IPS-18a (cell line): ENCODE measurements at regions not wholly inside any gene's neighbourhood (a gene's known extent, or its start where the extent isn't known, plus 50 kb on each side); places are given as distances from the start of the nearest gene placed in this dataset.

Source experiments
- H3K27ac ChIP-seq: one replicate; pipeline ENCODE4 v1.5.1; 2013; ENCODE audit warnings: low read length
- H3K27me3 ChIP-seq: one replicate; pipeline ENCODE4 v1.6.1; 2013; ENCODE audit warnings: mild to moderate bottlenecking, low read length; ENCODE audit not compliant: control insufficient read depth, insufficient read depth
- H3K36me3 ChIP-seq: one replicate; pipeline ENCODE4 v1.6.1; 2013; ENCODE audit warnings: low read depth, low read length; ENCODE audit not compliant: control insufficient read depth
- H3K4me1 ChIP-seq: one replicate; pipeline ENCODE4 v1.6.1; 2013; ENCODE audit warnings: low read depth, low read length; ENCODE audit not compliant: control insufficient read depth
- H3K4me3 ChIP-seq: one replicate; pipeline ENCODE4 v1.5.1; 2013; ENCODE audit warnings: low read length
- H3K9ac ChIP-seq: one replicate; pipeline ENCODE4 v1.6.1; 2013; ENCODE audit warnings: mild to moderate bottlenecking, low read length, moderate library complexity
- H3K9me3 ChIP-seq: one replicate; pipeline ENCODE4 v1.6.1; 2013; ENCODE audit warnings: low read depth, low read length; ENCODE audit not compliant: control insufficient read depth

DNA sequence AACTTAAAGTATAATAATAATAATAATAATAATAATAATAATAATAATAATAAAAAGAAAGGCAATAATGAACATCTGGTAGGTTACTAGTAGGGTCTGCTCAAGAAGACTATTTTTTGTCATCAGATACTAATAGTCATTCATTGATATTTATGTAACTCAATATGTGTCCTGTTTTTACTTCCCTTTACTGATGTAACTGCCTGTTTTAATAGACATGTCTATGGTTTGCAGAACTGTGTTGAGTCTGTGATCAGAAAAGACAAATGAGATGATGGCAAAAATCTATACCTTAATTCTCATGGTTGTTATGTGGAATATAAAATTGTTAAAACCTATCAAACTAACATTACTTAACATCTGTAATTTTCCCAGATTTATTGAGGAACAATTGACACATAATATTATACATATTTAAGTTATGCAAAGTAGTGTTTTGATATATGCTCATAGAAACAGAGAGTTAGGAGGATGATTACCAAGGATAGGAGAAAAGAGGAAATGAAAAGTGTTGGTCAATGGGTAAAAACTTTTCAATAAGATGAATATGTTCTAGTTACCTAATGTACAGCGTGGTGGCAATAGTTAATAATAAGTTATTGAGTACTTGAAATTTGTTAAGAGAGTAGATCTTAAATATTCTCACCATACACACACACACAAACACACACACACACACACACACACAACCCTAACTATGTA lies 699.4 kb downstream of the ZPLD1 start:
- Histone ChIP-seq H3K27ac (no peak overlapping the region), H3K36me3 (no peaks in the 10 kb centered on the region), H3K4me1 (no peaks in the 10 kb centered on the region), H3K4me3 (no peak overlapping the region), H3K9me3 (no peaks in the 10 kb centered on the region), H3K9ac (no peak overlapping the region), H3K27me3 (no peaks in the 10 kb centered on the region)

DNA sequence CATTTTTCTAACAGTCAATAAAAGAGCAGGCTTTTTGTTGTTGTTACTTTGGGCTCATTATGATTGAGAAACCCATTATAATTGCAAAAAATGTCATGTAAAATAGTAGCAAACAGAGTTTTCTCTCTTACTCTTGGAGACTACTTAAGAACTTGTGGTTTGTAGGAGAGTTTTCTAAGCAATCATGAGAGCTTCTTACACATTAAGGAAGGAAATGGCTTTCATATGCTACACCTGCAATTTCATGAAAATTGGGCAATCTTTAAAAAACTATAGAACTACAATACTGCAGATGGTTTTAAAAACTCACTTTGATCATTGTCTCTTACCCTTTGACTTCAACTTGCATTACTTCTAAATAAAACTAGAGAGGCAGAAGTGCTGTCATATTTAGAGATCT lies 701.8 kb downstream of the ZPLD1 start:
- no peak overlapping the region for H3K4me3 ChIP-seq
- no peaks in the 10 kb centered on the region for H3K27me3 ChIP-seq
- peaks cover 7% of the 10 kb centered on the region for H3K4me1 ChIP-seq
- H3K9me3 ChIP-seq = no peaks in the 10 kb centered on the region
- H3K36me3 ChIP-seq = no peaks in the 10 kb centered on the region
- no peak overlapping the region for H3K9ac ChIP-seq
- no peak overlapping the region for H3K27ac ChIP-seq

DNA sequence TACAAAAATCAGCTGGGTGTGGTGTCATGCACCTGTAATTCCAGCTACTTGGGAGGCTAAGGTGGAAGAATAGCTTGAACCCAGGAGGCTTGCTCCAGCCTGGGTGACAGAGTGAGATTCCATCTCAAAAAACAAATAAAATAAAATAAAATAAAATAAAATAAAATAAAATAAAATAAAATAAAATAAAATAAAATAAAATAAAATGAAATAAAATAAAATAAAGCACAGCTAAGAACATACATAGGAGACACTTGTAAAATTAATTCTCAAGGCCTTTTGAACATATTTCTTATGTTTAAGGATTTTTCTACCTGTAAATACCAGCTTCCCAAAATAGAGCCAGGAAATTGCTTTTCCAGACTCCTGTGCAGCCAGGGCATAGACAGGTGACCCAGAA lies 703.0 kb downstream of the ZPLD1 start:
- H3K4me1 ChIP-seq = peaks cover 7% of the 10 kb centered on the region
- H3K9me3 ChIP-seq = no peaks in the 10 kb centered on the region
- H3K4me3 ChIP-seq = no peak overlapping the region
- no peak overlapping the region for H3K9ac ChIP-seq
- H3K27me3 ChIP-seq = no peaks in the 10 kb centered on the region
- H3K36me3 ChIP-seq = no peaks in the 10 kb centered on the region
- no peak overlapping the region for H3K27ac ChIP-seq

DNA sequence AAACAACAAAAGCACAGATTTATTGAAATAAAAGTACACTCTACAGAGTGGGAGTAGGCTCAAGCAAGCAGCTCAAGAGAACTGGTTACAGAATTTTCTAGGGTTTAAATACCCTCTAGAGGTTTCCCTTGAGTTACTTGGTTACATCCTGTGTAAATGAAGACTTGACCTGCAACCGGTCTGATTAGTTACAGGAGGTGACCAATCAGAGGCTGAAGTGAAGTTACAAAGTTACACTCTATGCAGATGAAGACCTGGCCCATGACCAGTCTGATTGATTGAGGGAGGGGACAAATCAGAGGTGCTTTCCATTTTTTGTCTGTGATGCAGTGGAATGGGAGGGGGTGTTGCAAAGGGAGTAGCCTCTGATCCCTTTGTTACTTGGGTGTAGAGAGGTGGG lies 723.4 kb downstream of the ZPLD1 start:
- Histone ChIP-seq H3K4me3 (no peak overlapping the region), H3K9me3 (no peaks in the 10 kb centered on the region), H3K4me1 (no peaks in the 10 kb centered on the region), H3K27me3 (no peaks in the 10 kb centered on the region), H3K27ac (no peak overlapping the region), H3K9ac (no peak overlapping the region), H3K36me3 (no peaks in the 10 kb centered on the region)

DNA sequence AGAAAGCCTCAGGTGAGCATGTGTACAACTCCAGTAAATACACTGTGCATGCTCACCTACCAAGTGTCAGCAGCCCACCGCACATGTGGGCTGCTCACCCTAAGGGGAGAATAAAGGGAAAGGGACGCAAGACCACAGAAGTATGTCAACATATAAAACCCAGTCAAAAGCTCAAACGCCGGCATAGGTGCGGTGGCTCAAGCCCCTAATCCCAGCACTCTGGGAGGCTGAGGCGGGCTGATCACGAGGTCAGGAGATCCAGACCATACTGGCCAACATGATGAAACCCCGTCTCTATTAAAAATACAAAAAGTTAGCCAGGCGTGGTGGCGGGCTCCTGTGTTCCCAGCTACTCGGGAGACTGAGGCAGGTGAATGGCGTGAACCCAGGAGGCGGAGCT lies 732.1 kb downstream of the ZPLD1 start:
- Histone ChIP-seq H3K9me3 (no peaks in the 10 kb centered on the region), H3K27ac (no peak overlapping the region), H3K4me1 (no peaks in the 10 kb centered on the region), H3K4me3 (no peak overlapping the region), H3K27me3 (no peaks in the 10 kb centered on the region), H3K36me3 (no peaks in the 10 kb centered on the region), H3K9ac (no peak overlapping the region)

DNA sequence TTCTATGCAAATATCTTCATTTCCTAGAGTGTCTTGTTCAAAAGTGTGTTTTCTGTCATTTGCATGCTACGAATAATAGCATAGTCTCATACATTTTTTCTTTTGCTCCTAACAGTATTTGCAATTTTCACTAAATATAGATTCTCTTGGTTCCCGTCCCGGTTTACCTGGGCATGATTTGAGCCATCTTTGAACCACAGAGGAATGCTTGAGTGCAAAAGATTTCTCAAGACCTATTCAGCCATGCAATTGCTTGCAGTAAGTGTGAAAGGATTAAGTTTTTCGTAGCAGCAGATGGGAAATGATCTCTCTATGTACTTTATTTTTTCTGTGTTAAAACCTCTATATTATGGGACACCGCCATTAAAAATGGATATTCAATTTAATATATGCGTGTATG lies 733.0 kb downstream of the ZPLD1 start:
- no peaks in the 10 kb centered on the region for H3K9me3 ChIP-seq
- H3K36me3 ChIP-seq = no peaks in the 10 kb centered on the region

DNA sequence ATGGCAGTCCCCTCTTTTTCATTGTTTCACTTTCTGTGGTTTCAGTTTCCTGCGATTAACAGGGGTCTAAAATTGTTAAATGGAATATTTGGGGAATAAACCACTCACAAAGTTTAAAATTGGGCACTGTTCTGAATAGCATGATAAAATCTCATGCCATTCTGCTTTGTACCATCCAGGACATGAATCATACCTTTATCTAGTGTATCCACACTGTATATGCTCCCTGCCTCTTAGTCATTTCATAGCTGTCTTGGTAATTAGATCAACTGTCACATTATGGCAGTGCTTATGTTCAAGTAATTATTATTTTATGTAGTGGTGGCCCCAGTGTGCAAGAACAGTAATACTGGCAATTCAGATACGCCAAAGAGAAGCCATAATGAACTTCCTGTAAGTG lies 734.5 kb downstream of the ZPLD1 start:
- no peak overlapping the region for H3K9ac ChIP-seq
- no peak overlapping the region for H3K27ac ChIP-seq
- no peaks in the 10 kb centered on the region for H3K9me3 ChIP-seq
- H3K4me3 ChIP-seq = no peak overlapping the region
- H3K36me3 ChIP-seq = no peaks in the 10 kb centered on the region
- no peaks in the 10 kb centered on the region for H3K27me3 ChIP-seq
- H3K4me1 ChIP-seq = no peaks in the 10 kb centered on the region

More for the DNA sequence above, 733.0 kb downstream of the ZPLD1 start:
- Histone ChIP-seq H3K27ac (no peak overlapping the region), H3K27me3 (no peaks in the 10 kb centered on the region), H3K9ac (no peak overlapping the region), H3K4me3 (no peak overlapping the region), H3K4me1 (no peaks in the 10 kb centered on the region)

DNA sequence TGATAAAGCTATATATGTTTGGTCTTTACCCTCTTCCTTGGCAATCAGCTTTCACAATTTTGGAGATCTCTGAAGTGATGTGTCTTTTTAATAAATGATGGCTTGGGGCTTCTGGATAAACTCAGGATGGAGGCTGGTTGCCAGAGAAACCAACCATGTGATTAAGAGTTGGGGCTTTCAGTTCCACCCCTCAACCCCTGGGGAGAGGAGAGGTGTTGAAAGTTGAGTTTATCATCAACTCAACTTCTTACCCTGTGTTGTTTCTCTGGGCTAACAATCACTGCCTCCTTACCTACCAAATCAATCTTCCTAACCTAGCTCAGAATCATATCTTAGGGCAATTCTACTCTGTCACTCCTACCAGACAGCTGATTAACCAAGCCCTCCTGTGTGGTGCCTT lies 735.8 kb downstream of the ZPLD1 start:
- Histone ChIP-seq H3K4me3 (no peak overlapping the region), H3K36me3 (no peaks in the 10 kb centered on the region), H3K4me1 (no peaks in the 10 kb centered on the region), H3K9ac (no peak overlapping the region), H3K27me3 (no peaks in the 10 kb centered on the region), H3K9me3 (no peaks in the 10 kb centered on the region), H3K27ac (no peak overlapping the region)

DNA sequence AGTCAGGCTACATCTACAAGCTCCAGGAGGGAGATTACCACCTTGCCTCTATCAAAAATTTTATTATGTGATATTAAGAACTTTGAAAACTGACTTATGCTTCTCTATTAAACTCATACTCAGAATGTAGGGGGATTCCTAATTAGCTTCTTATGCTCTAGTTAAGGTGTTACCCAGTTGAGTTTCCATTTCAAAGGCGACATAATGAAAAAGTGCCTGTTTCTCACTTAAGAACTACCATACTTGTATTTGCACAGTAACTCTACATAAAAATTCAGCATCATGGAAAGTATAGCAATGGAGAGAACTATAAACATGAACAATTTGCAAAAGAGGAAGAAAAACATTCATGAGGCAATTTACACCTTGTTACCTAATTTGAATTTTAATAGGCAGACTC lies 739.1 kb downstream of the ZPLD1 start:
- Histone ChIP-seq H3K9me3 (no peaks in the 10 kb centered on the region), H3K4me3 (no peak overlapping the region), H3K27me3 (no peaks in the 10 kb centered on the region), H3K4me1 (no peaks in the 10 kb centered on the region), H3K36me3 (no peaks in the 10 kb centered on the region), H3K9ac (no peak overlapping the region), H3K27ac (no peak overlapping the region)

DNA sequence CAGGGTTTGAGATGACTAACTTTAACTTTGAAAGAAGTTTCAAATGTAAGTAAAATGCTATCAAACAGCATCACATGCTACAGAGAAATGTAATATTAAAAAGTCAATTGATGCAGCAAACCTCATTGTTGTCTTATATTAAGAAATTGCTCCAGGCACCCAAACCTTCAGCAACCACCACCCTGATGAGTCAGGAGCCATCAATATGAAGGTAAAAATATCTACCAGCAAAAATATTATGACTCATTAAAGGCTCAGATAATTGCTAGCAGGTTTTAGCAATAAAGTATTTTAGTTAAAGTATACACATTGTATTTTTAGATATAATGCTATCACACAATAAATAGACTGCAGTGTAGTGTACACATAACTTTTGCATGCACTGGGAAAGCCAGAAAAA lies 746.3 kb downstream of the ZPLD1 start:
- no peak overlapping the region for H3K9ac ChIP-seq
- H3K4me3 ChIP-seq = no peak overlapping the region
- H3K9me3 ChIP-seq = no peaks in the 10 kb centered on the region
- H3K4me1 ChIP-seq = no peaks in the 10 kb centered on the region
- H3K27ac ChIP-seq = no peak overlapping the region
- H3K36me3 ChIP-seq = no peaks in the 10 kb centered on the region
- H3K27me3 ChIP-seq = no peaks in the 10 kb centered on the region

DNA sequence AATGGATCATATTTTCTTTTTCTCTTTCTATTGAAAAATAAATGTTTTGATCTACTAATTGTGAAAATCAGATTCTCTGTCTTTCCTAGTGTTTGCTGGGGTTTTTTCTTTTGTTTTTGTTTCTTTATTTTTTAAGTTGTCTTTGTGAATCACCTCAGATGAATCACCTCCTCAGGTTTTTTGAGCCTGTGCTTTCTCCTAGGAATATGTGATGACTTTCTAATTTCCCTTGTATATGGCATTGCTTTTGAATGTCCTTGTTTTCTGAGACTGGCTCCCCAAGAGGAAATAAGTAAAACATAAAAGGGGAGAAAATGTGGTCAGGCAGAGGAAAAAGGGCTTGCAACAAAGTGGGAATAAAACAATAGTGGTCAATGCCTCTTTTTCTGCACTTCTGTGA lies 750.0 kb downstream of the ZPLD1 start:
- Histone ChIP-seq H3K9ac (no peak overlapping the region), H3K36me3 (no peaks in the 10 kb centered on the region)

DNA sequence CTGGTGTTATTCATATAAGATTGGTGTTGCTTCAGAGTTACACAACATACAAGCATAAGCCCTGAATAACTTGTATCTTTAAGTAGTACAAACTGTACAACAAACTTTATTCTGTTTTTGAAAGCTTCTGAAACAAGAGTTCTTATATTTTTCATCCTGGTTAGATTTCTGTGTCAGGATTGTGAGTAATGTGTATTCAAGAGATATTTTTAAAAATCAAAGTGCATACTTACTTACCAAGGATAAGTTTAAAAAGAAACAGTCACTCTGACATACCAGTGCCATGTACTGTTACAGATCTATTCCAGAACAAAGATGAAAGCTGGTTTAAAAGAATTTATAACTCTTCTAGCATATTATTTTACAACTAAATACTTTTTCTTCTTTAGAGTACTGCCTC lies 755.1 kb downstream of the ZPLD1 start:
- no peaks in the 10 kb centered on the region for H3K9me3 ChIP-seq
- H3K27ac ChIP-seq = no peak overlapping the region
- no peaks in the 10 kb centered on the region for H3K4me1 ChIP-seq
- H3K4me3 ChIP-seq = no peak overlapping the region
- H3K9ac ChIP-seq = no peak overlapping the region
- H3K36me3 ChIP-seq = no peaks in the 10 kb centered on the region
- no peaks in the 10 kb centered on the region for H3K27me3 ChIP-seq

More for the DNA sequence above, 750.0 kb downstream of the ZPLD1 start:
- Histone ChIP-seq H3K4me3 (no peak overlapping the region), H3K27ac (no peak overlapping the region), H3K9me3 (no peaks in the 10 kb centered on the region), H3K4me1 (no peaks in the 10 kb centered on the region), H3K27me3 (no peaks in the 10 kb centered on the region)
